Mesendoderm (in vitro differentiated cells): ENCODE measurements at regions not wholly inside any gene's neighbourhood (a gene's known extent, or its start where the extent isn't known, plus 50 kb on each side); places are given as distances from the start of the nearest gene placed in this dataset.

ENCODE experiments used
- DNase-seq: peaks from one replicate; pipeline ENCODE4 v3.0.0; 2013
- H2AK5ac ChIP-seq: 2 replicates; pipeline ENCODE4 v1.6.1; 2013; ENCODE audit warnings: low read length, inconsistent platforms
- H2BK120ac ChIP-seq: 2 replicates; pipeline ENCODE4 v1.6.1; 2013; ENCODE audit warnings: low read depth, mild to moderate bottlenecking, low read length, moderate library complexity, mixed read lengths
- H2BK15ac ChIP-seq: replicated peaks from 2 replicates; pipeline ENCODE4 v1.6.1; 2013; ENCODE audit warnings: low read depth, mild to moderate bottlenecking, moderate library complexity
- H2BK5ac ChIP-seq: 2 replicates; pipeline ENCODE4 v1.6.1; 2013; ENCODE audit warnings: low read length, inconsistent platforms
- H3K18ac ChIP-seq: 2 replicates; pipeline ENCODE4 v1.6.1; 2013; ENCODE audit warnings: mild to moderate bottlenecking, low read length, mixed read lengths
- H3K23ac ChIP-seq: one replicate; pipeline ENCODE4 v1.6.1; 2013; ENCODE audit warnings: low read length
- H3K27ac ChIP-seq: 2 replicates; pipeline ENCODE4 v1.5.1; 2013; ENCODE audit warnings: low read depth, mild to moderate bottlenecking, inconsistent platforms, low read length, moderate library complexity
- H3K27me3 ChIP-seq: 2 replicates; pipeline ENCODE4 v1.6.1; 2013; ENCODE audit warnings: low read length, control low read depth, mild to moderate bottlenecking, inconsistent platforms; ENCODE audit not compliant: insufficient read depth, poor library complexity
- H3K36me3 ChIP-seq: 2 replicates; pipeline ENCODE4 v1.6.1; 2013; ENCODE audit warnings: low read length, inconsistent platforms; ENCODE audit not compliant: control insufficient read depth, insufficient read depth
- H3K4ac ChIP-seq: one replicate; pipeline ENCODE4 v1.6.1; 2013; ENCODE audit warnings: low read depth, mild to moderate bottlenecking, low read length, moderate library complexity
- H3K4me1 ChIP-seq: 2 replicates; pipeline ENCODE4 v1.6.1; 2013; ENCODE audit warnings: low read depth, low read length, inconsistent platforms; ENCODE audit not compliant: control insufficient read depth
- H3K4me2 ChIP-seq: 2 replicates; pipeline ENCODE4 v1.6.1; 2013; ENCODE audit warnings: low read length
- H3K4me3 ChIP-seq: 2 replicates; pipeline ENCODE4 v1.5.1; 2013; ENCODE audit warnings: mild to moderate bottlenecking, low read length
- H3K56ac ChIP-seq: one replicate; pipeline ENCODE4 v1.6.1; 2013; ENCODE audit warnings: low read length
- H3K79me1 ChIP-seq: 2 replicates; pipeline ENCODE4 v1.6.1; 2013; ENCODE audit warnings: low read length, inconsistent platforms
- H3K79me2 ChIP-seq: 2 replicates; pipeline ENCODE4 v1.6.1; 2013; ENCODE audit warnings: mild to moderate bottlenecking, low read length; ENCODE audit not compliant: control insufficient read depth, insufficient read depth
- H3K9ac ChIP-seq: 2 replicates; pipeline ENCODE4 v1.6.1; 2013; ENCODE audit warnings: low read length, inconsistent platforms
- H4K5ac ChIP-seq: one replicate; pipeline ENCODE4 v1.6.1; 2013; ENCODE audit warnings: low read length
- H4K8ac ChIP-seq: one replicate; pipeline ENCODE4 v1.6.1; 2013; ENCODE audit warnings: low read depth, mild to moderate bottlenecking, control low read depth, low read length, moderate library complexity
- WGBS: extraction: QIAGEN DNeasy Blood & Tissue Kit; methylation state at CpG from one replicate; pipeline ENCODE4 v1.1.7; 2013; ENCODE audit warnings: low lambda C conversion rate, missing lambda C conversion rate; ENCODE audit not compliant: insufficient coverage; ENCODE audit errors: extremely low coverage; 5-methylcytosine and 5-hydroxymethylcytosine counted together

DNA sequence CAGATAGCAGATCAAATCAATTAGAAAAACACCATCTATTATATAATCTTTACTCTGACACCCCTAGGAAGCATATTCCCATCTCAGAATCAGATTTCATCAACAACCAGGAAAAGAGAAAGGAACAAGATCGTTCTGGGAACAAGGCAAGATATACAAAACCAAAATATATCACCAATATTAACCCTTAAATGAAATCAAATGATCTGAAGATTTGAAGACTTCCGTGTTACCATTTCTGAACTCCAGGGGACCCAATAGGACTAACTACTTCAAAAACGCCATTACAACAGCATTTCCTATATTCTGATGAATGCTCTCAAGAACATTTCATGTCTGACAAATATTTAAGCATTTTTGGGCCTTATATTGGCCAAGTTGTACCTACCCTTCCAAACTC lies 624.2 kb upstream of the ZFHX3 start:
- no peak overlapping the region for H3K4ac ChIP-seq
- no peak overlapping the region for H3K4me2 ChIP-seq
- no peak overlapping the region for H3K27ac ChIP-seq
- no peaks in the 10 kb centered on the region for H3K4me1 ChIP-seq
- H3K23ac ChIP-seq = no peak overlapping the region
- H3K36me3 ChIP-seq = no peaks in the 10 kb centered on the region
- no peak overlapping the region for H2AK5ac ChIP-seq
- no peak overlapping the region for H3K4me3 ChIP-seq
- no CpG with 5 or more reads among the region's 3 CpGs for WGBS
- no peak for DNase-seq
- no peak overlapping the region for H2BK15ac ChIP-seq
- no peak overlapping the region for H2BK120ac ChIP-seq
- no peaks in the 10 kb centered on the region for H3K79me2 ChIP-seq
- no peaks in the 10 kb centered on the region for H3K27me3 ChIP-seq
- H3K9ac ChIP-seq = no peak overlapping the region
- H3K56ac ChIP-seq = no peak overlapping the region
- no peak overlapping the region for H3K18ac ChIP-seq
- no peak overlapping the region for H4K8ac ChIP-seq
- H2BK5ac ChIP-seq = no peak overlapping the region
- no peaks in the 10 kb centered on the region for H3K79me1 ChIP-seq
- no peak overlapping the region for H4K5ac ChIP-seq

- Histone ChIP-seq H2BK15ac (no peak overlapping the region), H3K27me3 (no peaks in the 10 kb centered on the region), H3K79me2 (no peaks in the 10 kb centered on the region), H3K18ac (no peak overlapping the region), H3K9ac (no peak overlapping the region), H3K27ac (no peak overlapping the region), H3K4me1 (no peaks in the 10 kb centered on the region), H4K5ac (no peak overlapping the region), H3K4me3 (no peak overlapping the region), H3K36me3 (no peaks in the 10 kb centered on the region), H3K4me2 (no peak overlapping the region), H4K8ac (no peak overlapping the region), H2BK5ac (no peak overlapping the region), H3K23ac (no peak overlapping the region), H3K56ac (no peak overlapping the region), H2BK120ac (no peak overlapping the region), H3K4ac (no peak overlapping the region), H2AK5ac (no peak overlapping the region), H3K79me1 (no peaks in the 10 kb centered on the region)
- WGBS = no CpG with 5 or more reads among the region's 11 CpGs
- no peak for DNase-seq
These were observed 623.2 kb upstream of the ZFHX3 start for GRCh38 chr16:73670836-73671820.

GRCh38 chr16:73669535-73670274 lies 621.8 kb upstream of the ZFHX3 start:
- WGBS = no CpG with 5 or more reads among the region's 4 CpGs
- H2BK120ac ChIP-seq = no peak overlapping the region
- no peak overlapping the region for H4K5ac ChIP-seq
- H3K18ac ChIP-seq = no peak overlapping the region
- no peaks in the 10 kb centered on the region for H3K36me3 ChIP-seq
- no peak overlapping the region for H3K23ac ChIP-seq
- DNase-seq = no peak
- no peak overlapping the region for H3K9ac ChIP-seq
- no peak overlapping the region for H4K8ac ChIP-seq
- no peak overlapping the region for H2BK5ac ChIP-seq
- no peak overlapping the region for H2AK5ac ChIP-seq
- no peaks in the 10 kb centered on the region for H3K79me2 ChIP-seq
- H3K56ac ChIP-seq = no peak overlapping the region
- H3K79me1 ChIP-seq = no peaks in the 10 kb centered on the region
- no peak overlapping the region for H2BK15ac ChIP-seq
- no peak overlapping the region for H3K4ac ChIP-seq
- H3K4me1 ChIP-seq = no peaks in the 10 kb centered on the region
- no peak overlapping the region for H3K27ac ChIP-seq
- no peaks in the 10 kb centered on the region for H3K27me3 ChIP-seq
- H3K4me2 ChIP-seq = no peak overlapping the region
- H3K4me3 ChIP-seq = no peak overlapping the region

- H3K79me2 ChIP-seq = no peaks in the 10 kb centered on the region
- no peak overlapping the region for H2BK15ac ChIP-seq
- H4K8ac ChIP-seq = no peak overlapping the region
- DNase-seq = no peak
- H2AK5ac ChIP-seq = no peak overlapping the region
- H3K4ac ChIP-seq = no peak overlapping the region
- no peak overlapping the region for H3K18ac ChIP-seq
- no peak overlapping the region for H3K9ac ChIP-seq
- H3K23ac ChIP-seq = no peak overlapping the region
- H3K27me3 ChIP-seq = no peaks in the 10 kb centered on the region
- no peaks in the 10 kb centered on the region for H3K79me1 ChIP-seq
- H3K27ac ChIP-seq = no peak overlapping the region
- no CpG with 5 or more reads among the region's 2 CpGs for WGBS
- H3K36me3 ChIP-seq = no peaks in the 10 kb centered on the region
- no peak overlapping the region for H3K4me2 ChIP-seq
- no peaks in the 10 kb centered on the region for H3K4me1 ChIP-seq
- H3K56ac ChIP-seq = no peak overlapping the region
- H2BK5ac ChIP-seq = no peak overlapping the region
- H4K5ac ChIP-seq = no peak overlapping the region
- H3K4me3 ChIP-seq = no peak overlapping the region
- no peak overlapping the region for H2BK120ac ChIP-seq
These were observed 615.8 kb upstream of the ZFHX3 start for GRCh38 chr16:73663720-73664119.

DNA sequence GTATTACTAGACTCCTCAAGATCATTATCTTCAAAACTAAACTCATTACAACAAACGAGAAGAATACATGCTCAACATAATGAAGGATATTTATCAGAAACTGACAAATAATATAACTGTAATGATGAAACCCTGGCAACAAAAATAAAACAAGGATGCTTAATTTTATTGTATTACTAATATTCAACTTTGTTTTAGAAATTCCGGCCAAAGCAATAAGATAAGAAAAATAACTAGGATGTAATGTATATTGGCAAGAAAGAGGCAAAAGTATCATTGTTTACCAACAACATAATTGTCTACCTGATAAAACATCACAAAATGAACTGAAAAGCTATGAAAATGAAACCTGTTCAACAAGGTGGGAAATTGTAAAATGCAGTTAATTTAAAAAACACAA lies 588.3 kb upstream of the ZFHX3 start:
- no peak for DNase-seq

More for the DNA sequence above, 588.3 kb upstream of the ZFHX3 start:
- H3K56ac ChIP-seq = no peak overlapping the region
- no peak overlapping the region for H2BK120ac ChIP-seq
- no peak overlapping the region for H3K4me2 ChIP-seq
- H4K5ac ChIP-seq = no peak overlapping the region
- H3K4me1 ChIP-seq = no peaks in the 10 kb centered on the region
- no peaks in the 10 kb centered on the region for H3K79me1 ChIP-seq
- no peak overlapping the region for H3K18ac ChIP-seq
- no peak overlapping the region for H3K4me3 ChIP-seq
- no peak overlapping the region for H3K4ac ChIP-seq
- no peaks in the 10 kb centered on the region for H3K36me3 ChIP-seq
- no peak overlapping the region for H3K27ac ChIP-seq
- H4K8ac ChIP-seq = no peak overlapping the region
- WGBS = 100% methylated on average over 1 of the region's 2 CpGs
- H3K9ac ChIP-seq = no peak overlapping the region
- no peak overlapping the region for H3K23ac ChIP-seq
- no peak overlapping the region for H2BK15ac ChIP-seq
- H2BK5ac ChIP-seq = no peak overlapping the region
- H3K79me2 ChIP-seq = no peaks in the 10 kb centered on the region
- no peak overlapping the region for H2AK5ac ChIP-seq
- H3K27me3 ChIP-seq = no peaks in the 10 kb centered on the region
